Testis (tissue), 2 donors: ENCODE measurements at regions not wholly inside any gene's neighbourhood (a gene's known extent, or its start where the extent isn't known, plus 50 kb on each side); places are given as distances from the start of the nearest gene placed in this dataset.
"Not testable (repeated sequence)": the region's sequence is repeated elsewhere in the genome, so short reads cannot be mapped to it uniquely, and the experiment has no call there.

Experiments
- DNase-seq: peaks from one replicate; pipeline ENCODE4 v3.0.0-alpha.2; 2019
- H3K27ac ChIP-seq, 2 donors: fragments of 200-600 bp; sonication (generic); one replicate each; pipeline ENCODE4 v1.5.1; 2019
- H3K27me3 ChIP-seq: fragments of 200-600 bp; sonication (generic); one replicate; pipeline ENCODE4 v1.5.1; 2019
- H3K36me3 ChIP-seq: fragments of 200-600 bp; sonication (generic); one replicate; pipeline ENCODE4 v1.5.1; 2017; ENCODE audit warnings: low read depth; ENCODE audit errors: missing control alignments
- H3K4me1 ChIP-seq: fragments of 200-600 bp; sonication (generic); one replicate; pipeline ENCODE4 v1.5.1; 2019
- H3K4me3 ChIP-seq, 2 donors: fragments of 200-600 bp; sonication (generic); one replicate each; pipeline ENCODE4 v1.5.1; 2017 to 2019
- H3K9me3 ChIP-seq: fragments of 200-600 bp; sonication (generic); one replicate; pipeline ENCODE4 v1.5.1; 2017
- POLR2A ChIP-seq: fragments of 450-650 bp; IDR thresholded peaks from one replicate; pipeline ENCODE4 v1.6.1; 2017; ENCODE audit warnings: antibody characterized with exemption, mild to moderate bottlenecking, moderate library complexity
- WGBS, 2 donors: methylation state at CpG; one replicate each; pipeline ENCODE4 v1.1.5; 2018; 5-methylcytosine and 5-hydroxymethylcytosine counted together
- intact Hi-C: fragments of 100-400 bp; cut with DNase I; formaldehyde crosslinking; loops from one replicate; pipeline ENCODE4 v1.15.1; 2023; ENCODE audit warnings: low total_unique reads
- TF ChIP-seq, protein P1 (sequence below), 3 experiments: fragments of 450-650 bp in 2 of 3; fragments of 200-600 bp in 1 of 3; sonication (generic) in 1 of 3; IDR thresholded peaks; one replicate each; pipeline ENCODE4 v1.5.1; 2016 to 2019; ENCODE audit warnings: antibody characterized with exemption in 3 of 3, mild to moderate bottlenecking in 2 of 3, moderate library complexity in 1 of 3

DNA sequence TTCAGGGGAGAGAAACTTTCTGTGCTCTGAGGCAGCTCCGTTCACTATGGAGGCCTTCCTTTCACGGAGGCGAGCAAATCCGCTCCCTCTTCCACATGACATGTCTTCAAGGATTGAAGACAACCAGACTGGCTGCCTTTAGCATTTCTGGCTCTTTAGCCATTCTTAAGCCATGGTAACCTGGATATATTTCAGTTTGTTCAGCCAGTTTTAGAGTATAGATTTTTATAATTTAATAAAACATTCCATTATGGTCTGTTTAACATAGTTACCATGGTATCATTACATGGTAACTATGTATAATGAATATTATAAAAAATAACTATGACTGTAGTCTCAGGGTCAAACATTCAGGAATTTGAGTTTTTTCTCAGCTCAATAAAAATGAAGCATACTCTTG is 54.2 kb upstream of the NFIA start:
- no peaks in the 10 kb centered on the region for H3K4me1 ChIP-seq
- 95 to 97% methylated on average over 4 of the region's 4 CpGs for WGBS, 2 donors
- intact Hi-C loops, result no loop called here
- no peaks in the 10 kb centered on the region for H3K9me3 ChIP-seq
- H3K36me3 ChIP-seq, result no peaks in the 10 kb centered on the region
- DNase-seq, result no peak
- TF ChIP-seq, protein P1, sequence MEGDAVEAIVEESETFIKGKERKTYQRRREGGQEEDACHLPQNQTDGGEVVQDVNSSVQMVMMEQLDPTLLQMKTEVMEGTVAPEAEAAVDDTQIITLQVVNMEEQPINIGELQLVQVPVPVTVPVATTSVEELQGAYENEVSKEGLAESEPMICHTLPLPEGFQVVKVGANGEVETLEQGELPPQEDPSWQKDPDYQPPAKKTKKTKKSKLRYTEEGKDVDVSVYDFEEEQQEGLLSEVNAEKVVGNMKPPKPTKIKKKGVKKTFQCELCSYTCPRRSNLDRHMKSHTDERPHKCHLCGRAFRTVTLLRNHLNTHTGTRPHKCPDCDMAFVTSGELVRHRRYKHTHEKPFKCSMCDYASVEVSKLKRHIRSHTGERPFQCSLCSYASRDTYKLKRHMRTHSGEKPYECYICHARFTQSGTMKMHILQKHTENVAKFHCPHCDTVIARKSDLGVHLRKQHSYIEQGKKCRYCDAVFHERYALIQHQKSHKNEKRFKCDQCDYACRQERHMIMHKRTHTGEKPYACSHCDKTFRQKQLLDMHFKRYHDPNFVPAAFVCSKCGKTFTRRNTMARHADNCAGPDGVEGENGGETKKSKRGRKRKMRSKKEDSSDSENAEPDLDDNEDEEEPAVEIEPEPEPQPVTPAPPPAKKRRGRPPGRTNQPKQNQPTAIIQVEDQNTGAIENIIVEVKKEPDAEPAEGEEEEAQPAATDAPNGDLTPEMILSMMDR (IDR thresholded peaks at IDR 0.05), result no peak
- no peak for TF ChIP-seq POLR2A
- H3K4me3 ChIP-seq, result no peak overlapping the region
- no peaks in the 10 kb centered on the region for H3K27me3 ChIP-seq
- H3K27ac ChIP-seq, result no peak overlapping the region

DNA sequence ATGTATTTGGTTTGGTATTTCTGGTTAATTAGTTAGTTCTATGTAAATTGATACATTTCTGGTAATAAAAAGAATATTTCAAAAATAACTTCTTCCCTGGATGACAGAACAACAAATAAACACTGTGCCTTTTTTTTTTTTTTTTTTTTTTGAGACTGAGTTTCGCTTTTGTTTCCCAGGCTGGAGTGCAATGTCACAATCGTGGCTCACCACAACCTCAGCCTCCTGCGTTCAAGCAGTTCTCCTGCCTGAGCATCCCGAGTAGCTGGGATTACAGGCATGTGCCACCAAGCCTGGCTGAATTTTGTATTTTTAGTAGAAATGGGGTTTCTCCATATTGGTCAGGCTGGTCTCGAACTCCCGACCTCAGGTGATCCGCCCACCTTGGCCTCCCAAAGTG is 64.3 kb upstream of the NFIA start:
- H3K4me3 ChIP-seq, DNase-seq, H3K4me1 ChIP-seq, H3K9me3 ChIP-seq, H3K36me3 ChIP-seq, intact Hi-C loops, H3K27ac ChIP-seq, H3K27me3 ChIP-seq: not testable (repeated sequence)
- 93 to 97% methylated on average over 7 of the region's 7 CpGs for WGBS, 2 donors

DNA sequence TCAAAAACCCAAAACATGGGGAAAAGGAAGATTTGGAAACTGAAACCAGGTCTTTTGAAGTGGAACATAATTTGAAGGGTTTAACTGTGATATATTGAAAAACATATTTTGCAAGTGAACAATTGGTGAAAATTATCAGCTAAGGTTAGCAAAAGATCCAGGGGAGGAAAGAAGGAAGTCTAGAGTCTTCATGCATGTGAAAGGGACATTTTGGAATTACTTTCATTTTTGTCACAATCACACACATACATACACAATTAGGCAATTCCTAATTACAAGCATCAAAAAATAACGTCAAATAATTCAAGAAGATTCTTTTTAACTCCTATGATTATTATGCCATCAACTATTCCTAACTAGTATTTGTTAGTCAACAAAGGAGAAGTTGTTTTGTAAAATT is 64.7 kb upstream of the NFIA start:
- intact Hi-C loops, result no loop called here
- WGBS, 2 donors, result 91 to 92% methylated on average over 1 of the region's 1 CpG
- Histone ChIP-seq H3K36me3 (no peaks in the 10 kb centered on the region), H3K27me3 (no peaks in the 10 kb centered on the region), H3K27ac (no peak overlapping the region), H3K4me1 (no peaks in the 10 kb centered on the region), H3K9me3 (no peaks in the 10 kb centered on the region), H3K4me3 (no peak overlapping the region)
- TF ChIP-seq, protein P1 (IDR thresholded peaks at IDR 0.05), result no peak
- TF ChIP-seq POLR2A, result no peak
- DNase-seq, result no peak

DNA sequence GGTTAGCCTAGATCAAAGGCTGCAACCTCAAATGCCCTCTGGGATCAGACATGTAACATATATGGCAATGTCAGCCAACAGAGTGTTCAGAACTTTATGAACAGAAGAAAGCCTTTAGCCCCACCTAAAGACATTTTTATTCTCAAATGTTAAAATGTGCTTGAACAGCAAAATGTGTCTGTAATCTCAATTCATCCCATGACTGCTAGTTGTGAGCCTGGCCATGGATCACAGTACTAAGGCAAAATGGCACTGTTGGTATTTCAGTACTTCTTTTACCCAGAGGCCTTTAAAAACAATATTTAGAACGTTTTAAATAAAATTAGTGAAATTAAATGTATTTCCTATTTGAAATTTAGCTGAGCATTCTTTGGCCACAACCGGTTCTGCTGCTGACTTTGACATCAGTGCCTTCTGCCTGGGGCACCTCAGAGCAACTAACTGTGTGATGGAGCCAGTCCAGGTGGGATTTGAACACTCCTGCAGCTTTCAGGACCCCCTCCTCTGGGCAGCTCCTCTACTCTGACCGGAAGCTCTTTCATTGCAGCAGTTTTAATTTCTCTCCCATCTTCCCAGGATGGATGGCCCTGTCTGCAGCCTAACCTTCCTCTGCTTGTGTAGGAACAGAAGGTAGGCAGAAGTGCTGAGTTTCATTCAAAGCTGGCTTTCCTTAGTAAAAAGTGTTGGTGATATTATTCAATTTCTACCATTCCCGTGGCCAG is 68.3 kb upstream of the NFIA start:
- Histone ChIP-seq H3K27me3 (no peaks in the 10 kb centered on the region), H3K27ac (no peak overlapping the region), H3K36me3 (no peaks in the 10 kb centered on the region), H3K9me3 (no peaks in the 10 kb centered on the region), H3K4me3 (no peak overlapping the region), H3K4me1 (no peaks in the 10 kb centered on the region)
- no peak for DNase-seq
- 60 to 72% methylated on average over 4 of the region's 4 CpGs for WGBS, 2 donors
- no peak for TF ChIP-seq POLR2A
- TF ChIP-seq, protein P1 (IDR thresholded peaks at IDR 0.05), result no peak
- intact Hi-C loops, result no loop called here

DNA sequence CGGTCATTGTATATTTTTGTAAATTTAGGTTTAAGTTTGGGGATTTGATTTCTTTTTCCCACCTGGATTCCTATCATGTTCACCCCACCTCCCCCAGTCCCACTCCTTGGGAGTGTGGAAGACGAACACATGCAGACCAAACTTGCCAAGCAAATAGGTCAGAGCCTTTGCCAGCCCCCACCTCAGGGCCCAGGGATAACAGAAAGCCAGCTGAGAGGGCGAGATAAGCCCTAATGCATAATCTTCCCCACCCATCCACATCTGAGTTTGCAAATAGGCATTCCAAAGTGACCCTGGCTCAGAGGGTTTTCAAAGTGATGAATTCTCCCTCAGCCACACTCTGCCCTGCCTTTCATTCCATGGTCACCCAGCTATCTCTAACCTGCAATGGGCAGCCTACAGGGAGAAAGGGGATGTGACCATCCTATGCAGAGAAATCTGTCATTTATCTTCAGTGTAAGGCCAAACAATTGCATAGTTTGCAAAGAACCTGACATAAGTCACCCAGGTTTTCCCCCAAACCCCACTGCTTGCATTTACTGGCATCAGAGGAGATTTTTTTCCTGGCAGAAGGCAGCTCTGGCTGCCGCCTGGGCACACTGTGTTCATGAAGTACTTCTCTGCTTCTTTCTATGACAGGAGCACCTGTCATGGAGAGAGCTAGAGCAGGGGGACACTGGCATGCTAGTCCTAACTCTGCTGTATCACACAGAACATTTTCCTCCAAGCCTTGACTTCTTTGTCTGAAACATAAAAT is 69.0 kb upstream of the NFIA start:
- Histone ChIP-seq H3K4me1 (no peaks in the 10 kb centered on the region), H3K27ac (no peak overlapping the region), H3K4me3 (no peak overlapping the region), H3K36me3 (no peaks in the 10 kb centered on the region), H3K27me3 (no peaks in the 10 kb centered on the region), H3K9me3 (no peaks in the 10 kb centered on the region)
- intact Hi-C loops, result no loop called here
- no peak for DNase-seq
- TF ChIP-seq, protein P1 (IDR thresholded peaks at IDR 0.05), result no peak
- TF ChIP-seq POLR2A, result no peak
- 81 to 93% methylated on average over 4 of the region's 4 CpGs for WGBS, 2 donors
